Panc1 (cell line): ENCODE measurements at regions not wholly inside any gene's neighbourhood (a gene's known extent, or its start where the extent isn't known, plus 50 kb on each side); places are given as distances from the start of the nearest gene placed in this dataset.

Experiments used
- ATAC-seq: fragments of 200-7000 bp; cut with Tn5 transposase; 2 replicates; pipeline ENCODE4 v1.9.1; 2020; ENCODE audit warnings: mild to moderate bottlenecking, moderate library complexity
- BruUV-seq: library from RNA; stranded (reverse); fragments of 400-500 nt; replicated peaks from 2 replicates; lab custom pipeline; 2021; lab: Mats Ljungman, UMichigan
- CTCF ChIA-PET: fragments of 300-600 bp; sonication (Branson Sonifier 250); formaldehyde crosslinking; loops from one replicate; lab custom pipeline; 2022; ENCODE audit warnings: antibody characterized with exemption; lab: Charles Lee
- POLR2A ChIA-PET: fragments of 300-600 bp; sonication (Branson Sonifier 250); formaldehyde crosslinking; loops from one replicate; lab custom pipeline; 2022; ENCODE audit warnings: antibody characterized with exemption; lab: Charles Lee
- DNase-seq: peaks from one replicate; pipeline ENCODE4 v3.0.0-alpha.2; 2010; ENCODE audit warnings: low read depth, low spot score
- H3K27ac ChIP-seq: 2 replicates; pipeline ENCODE4 v1.5.1; 2011; ENCODE audit warnings: mild to moderate bottlenecking, low read length, inconsistent platforms
- H3K27me3 ChIP-seq: fragments of 200-500 bp; sonication (Bioruptor generic); 2 replicates; pipeline ENCODE4 v1.6.0; 2014; ENCODE audit warnings: low read length, inconsistent platforms; ENCODE audit not compliant: control insufficient read depth, insufficient read depth
- H3K36me3 ChIP-seq: fragments of 200-500 bp; sonication (Bioruptor generic); 2 replicates; pipeline ENCODE4 v1.5.1; 2014; ENCODE audit warnings: inconsistent platforms, mild to moderate bottlenecking, low read length, moderate library complexity; ENCODE audit not compliant: control insufficient read depth, insufficient read depth
- H3K4me1 ChIP-seq: 2 replicates; pipeline ENCODE4 v1.5.1; 2011; ENCODE audit warnings: inconsistent platforms, mild to moderate bottlenecking, low read length, moderate library complexity; ENCODE audit not compliant: control insufficient read depth, insufficient read depth
- H3K4me3 ChIP-seq, 2 experiments: 2 replicates each; pipeline ENCODE4 v1.5.1; 2011 to 2012; ENCODE audit warnings: low read depth in 2 of 2, low read length in 2 of 2, mild to moderate bottlenecking in 2 of 2, inconsistent platforms in 1 of 2, moderate library complexity in 1 of 2
- H3K9me3 ChIP-seq: fragments of 200-500 bp; sonication (Bioruptor generic); 2 replicates; pipeline ENCODE4 v1.5.1; 2014; ENCODE audit warnings: low read depth, mild to moderate bottlenecking, inconsistent platforms, low read length, moderate library complexity; ENCODE audit not compliant: control insufficient read depth, insufficient read depth
- POLR2AphosphoS5 ChIP-seq: IDR thresholded peaks from 2 replicates; pipeline ENCODE4 v1.6.1; 2012; ENCODE audit warnings: mild to moderate bottlenecking, low read depth, low read length, moderate library complexity
- SIN3A ChIP-seq: IDR thresholded peaks from 2 replicates; pipeline ENCODE4 v1.6.1; 2012; ENCODE audit warnings: low read depth, mild to moderate bottlenecking, low read length, moderate library complexity, borderline replicate concordance; ENCODE audit not compliant: insufficient read depth
- TCF7L2 ChIP-seq: IDR thresholded peaks from 2 replicates; pipeline ENCODE4 v1.6.1; 2011; ENCODE audit warnings: mild to moderate bottlenecking, low read depth, low read length, inconsistent platforms
- in situ Hi-C: cut with HindIII; loops from 2 replicates; pipeline ENCODE4 v1.10.0; 2016; ENCODE audit warnings: low sequenced_read_pairs, low pct_unique_long_range_greater_than_20kb
- intact Hi-C: fragments of 100-400 bp; cut with micrococcal nuclease; formaldehyde crosslinking; loops from one replicate; pipeline ENCODE4 v1.10.0; 2022; ENCODE audit not compliant: unreplicated experiment
- TF ChIP-seq, protein P1 (sequence below): fragments of 450-650 bp; IDR thresholded peaks from 2 replicates; pipeline ENCODE4 v1.5.1; 2017; ENCODE audit warnings: mild to moderate bottlenecking
- TF ChIP-seq, protein P2 (sequence below), 2 experiments: IDR thresholded peaks; 2 replicates each; pipeline ENCODE4 v1.6.1; 2011 to 2012; ENCODE audit warnings: low read depth in 2 of 2, control low read depth in 1 of 2, low read length in 1 of 2, mild to moderate bottlenecking in 1 of 2, moderate library complexity in 1 of 2; ENCODE audit not compliant: insufficient read depth in 1 of 2

GRCh38 chr3:168738527-168739325 lies 643.0 kb upstream of the GOLIM4 start:
- Histone ChIP-seq H3K4me1 (no peaks in the 10 kb centered on the region), H3K27ac (no peak overlapping the region), H3K36me3 (no peaks in the 10 kb centered on the region), H3K9me3 (no peaks in the 10 kb centered on the region), H3K27me3 (no peaks in the 10 kb centered on the region), H3K4me3 (no peak overlapping the region)
- ChIA-PET CTCF (no interaction called here), POLR2A (no interaction called here)
- ATAC-seq (no peak), DNase-seq (no peak)
- TF ChIP-seq, protein P1, sequence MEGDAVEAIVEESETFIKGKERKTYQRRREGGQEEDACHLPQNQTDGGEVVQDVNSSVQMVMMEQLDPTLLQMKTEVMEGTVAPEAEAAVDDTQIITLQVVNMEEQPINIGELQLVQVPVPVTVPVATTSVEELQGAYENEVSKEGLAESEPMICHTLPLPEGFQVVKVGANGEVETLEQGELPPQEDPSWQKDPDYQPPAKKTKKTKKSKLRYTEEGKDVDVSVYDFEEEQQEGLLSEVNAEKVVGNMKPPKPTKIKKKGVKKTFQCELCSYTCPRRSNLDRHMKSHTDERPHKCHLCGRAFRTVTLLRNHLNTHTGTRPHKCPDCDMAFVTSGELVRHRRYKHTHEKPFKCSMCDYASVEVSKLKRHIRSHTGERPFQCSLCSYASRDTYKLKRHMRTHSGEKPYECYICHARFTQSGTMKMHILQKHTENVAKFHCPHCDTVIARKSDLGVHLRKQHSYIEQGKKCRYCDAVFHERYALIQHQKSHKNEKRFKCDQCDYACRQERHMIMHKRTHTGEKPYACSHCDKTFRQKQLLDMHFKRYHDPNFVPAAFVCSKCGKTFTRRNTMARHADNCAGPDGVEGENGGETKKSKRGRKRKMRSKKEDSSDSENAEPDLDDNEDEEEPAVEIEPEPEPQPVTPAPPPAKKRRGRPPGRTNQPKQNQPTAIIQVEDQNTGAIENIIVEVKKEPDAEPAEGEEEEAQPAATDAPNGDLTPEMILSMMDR: no peak
- TF ChIP-seq, protein P2, sequence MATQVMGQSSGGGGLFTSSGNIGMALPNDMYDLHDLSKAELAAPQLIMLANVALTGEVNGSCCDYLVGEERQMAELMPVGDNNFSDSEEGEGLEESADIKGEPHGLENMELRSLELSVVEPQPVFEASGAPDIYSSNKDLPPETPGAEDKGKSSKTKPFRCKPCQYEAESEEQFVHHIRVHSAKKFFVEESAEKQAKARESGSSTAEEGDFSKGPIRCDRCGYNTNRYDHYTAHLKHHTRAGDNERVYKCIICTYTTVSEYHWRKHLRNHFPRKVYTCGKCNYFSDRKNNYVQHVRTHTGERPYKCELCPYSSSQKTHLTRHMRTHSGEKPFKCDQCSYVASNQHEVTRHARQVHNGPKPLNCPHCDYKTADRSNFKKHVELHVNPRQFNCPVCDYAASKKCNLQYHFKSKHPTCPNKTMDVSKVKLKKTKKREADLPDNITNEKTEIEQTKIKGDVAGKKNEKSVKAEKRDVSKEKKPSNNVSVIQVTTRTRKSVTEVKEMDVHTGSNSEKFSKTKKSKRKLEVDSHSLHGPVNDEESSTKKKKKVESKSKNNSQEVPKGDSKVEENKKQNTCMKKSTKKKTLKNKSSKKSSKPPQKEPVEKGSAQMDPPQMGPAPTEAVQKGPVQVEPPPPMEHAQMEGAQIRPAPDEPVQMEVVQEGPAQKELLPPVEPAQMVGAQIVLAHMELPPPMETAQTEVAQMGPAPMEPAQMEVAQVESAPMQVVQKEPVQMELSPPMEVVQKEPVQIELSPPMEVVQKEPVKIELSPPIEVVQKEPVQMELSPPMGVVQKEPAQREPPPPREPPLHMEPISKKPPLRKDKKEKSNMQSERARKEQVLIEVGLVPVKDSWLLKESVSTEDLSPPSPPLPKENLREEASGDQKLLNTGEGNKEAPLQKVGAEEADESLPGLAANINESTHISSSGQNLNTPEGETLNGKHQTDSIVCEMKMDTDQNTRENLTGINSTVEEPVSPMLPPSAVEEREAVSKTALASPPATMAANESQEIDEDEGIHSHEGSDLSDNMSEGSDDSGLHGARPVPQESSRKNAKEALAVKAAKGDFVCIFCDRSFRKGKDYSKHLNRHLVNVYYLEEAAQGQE (IDR thresholded peaks at IDR 0.05; ENCODE audit: insufficient read depth in 1 of 2, low read depth in 2 of 2, low read length in 1 of 2): no peak
- TF ChIP-seq SIN3A (no peak), POLR2AphosphoS5 (no peak), TCF7L2 (no peak)
- intact Hi-C loops (no loop called here), in situ Hi-C loops (no loop called here)
- BruUV-seq: no TSS peak

GRCh38 chr3:168736202-168736601 lies 640.5 kb upstream of the GOLIM4 start:
- in situ Hi-C loops (no loop called here), intact Hi-C loops (no loop called here)
- CTCF ChIA-PET: no interaction called here
- TF ChIP-seq POLR2AphosphoS5 (no peak), TCF7L2 (no peak), SIN3A (no peak)
- TF ChIP-seq, protein P1: no peak
- TF ChIP-seq, protein P2 (IDR thresholded peaks at IDR 0.05; ENCODE audit: insufficient read depth in 1 of 2, low read depth in 2 of 2, low read length in 1 of 2): no peak
- Histone ChIP-seq H3K4me1 (no peaks in the 10 kb centered on the region), H3K4me3 (no peak overlapping the region), H3K36me3 (no peaks in the 10 kb centered on the region), H3K27me3 (no peaks in the 10 kb centered on the region), H3K9me3 (no peaks in the 10 kb centered on the region), H3K27ac (no peak overlapping the region)
- POLR2A ChIA-PET: no interaction called here
- ATAC-seq (no peak), DNase-seq (no peak)
- BruUV-seq: no TSS peak
